ENCODE measurements at regions not wholly inside any gene's neighbourhood (a gene's known extent, or its start where the extent isn't known, plus 50 kb on each side); places are given as distances from the start of the nearest gene placed in this dataset.

GRCh38 chr4:95754667-95755066, 85.2 kb upstream of the PDHA2 start:
- no peak for TF ChIP-seq CTCF (IDR thresholded peaks at IDR 0.05; ENCODE audit: insufficient read depth, low read length)
- no peak for TF ChIP-seq POLR2AphosphoS5 (IDR thresholded peaks at IDR 0.05; ENCODE audit: low read depth)
- TF ChIP-seq GABPA (IDR thresholded peaks at IDR 0.05; ENCODE audit: low read depth): no peak
- no peak for TF ChIP-seq REST (IDR thresholded peaks at IDR 0.05; ENCODE audit: insufficient replicate concordance, low read depth)
- no peak for TF ChIP-seq SPI1 (IDR thresholded peaks at IDR 0.05; ENCODE audit: borderline replicate concordance, low read depth)

All from HL-60 (cell line).